Lung (tissue), 11 donors: ENCODE measurements at regions not wholly inside any gene's neighbourhood (a gene's known extent, or its start where the extent isn't known, plus 50 kb on each side); places are given as distances from the start of the nearest gene placed in this dataset.
A peak's percentile ranks its signal among the peaks of the same experiment; 100 is the strongest.

ENCODE experiments used
- ATAC-seq: fragments of 200-7000 bp; cut with Tn5 transposase; one replicate; pipeline ENCODE4 v1.9.1; 2020; ENCODE audit warnings: moderate number of reproducible peaks; ENCODE audit not compliant: insufficient read depth, low FRiP score
- DNase-seq, 3 donors: peaks; one replicate each; pipeline ENCODE4 v3.0.0-alpha.2; 2013 to 2017
- H3K27ac ChIP-seq, 2 donors: one replicate each; pipeline ENCODE4 v1.5.1; 2013; ENCODE audit warnings: mild to moderate bottlenecking in 2 of 2, moderate library complexity in 2 of 2, control low read depth in 1 of 2, inconsistent platforms in 1 of 2, low read depth in 1 of 2, low read length in 1 of 2
- H3K27me3 ChIP-seq, 3 donors: one replicate each; pipeline ENCODE4 v1.5.1; 2013; ENCODE audit warnings: low read length in 2 of 3; ENCODE audit not compliant: control insufficient read depth in 3 of 3, insufficient read depth in 3 of 3
- H3K36me3 ChIP-seq, 4 donors: one replicate each; pipeline ENCODE4 v1.5.1; 2013; ENCODE audit warnings: low read length in 4 of 4, mild to moderate bottlenecking in 1 of 4, moderate library complexity in 1 of 4; ENCODE audit not compliant: control insufficient read depth in 4 of 4, insufficient read depth in 4 of 4
- H3K4me1 ChIP-seq, 5 donors: one replicate each; pipeline ENCODE4 v1.5.1; 2013; ENCODE audit warnings: low read length in 5 of 5, mild to moderate bottlenecking in 2 of 5, moderate library complexity in 1 of 5; ENCODE audit not compliant: control insufficient read depth in 5 of 5, insufficient read depth in 5 of 5
- H3K4me3 ChIP-seq: one replicate; pipeline ENCODE4 v1.5.1; 2013; ENCODE audit warnings: mild to moderate bottlenecking, control low read depth, moderate library complexity
- H3K9ac ChIP-seq, 2 donors: one replicate each; pipeline ENCODE4 v1.5.1; 2013; ENCODE audit warnings: low read length in 2 of 2, control low read depth in 1 of 2; ENCODE audit not compliant: insufficient read depth in 1 of 2
- H3K9me3 ChIP-seq, 4 donors: one replicate each; pipeline ENCODE4 v1.5.1; 2013; ENCODE audit warnings: low read length in 3 of 4, mild to moderate bottlenecking in 1 of 4, moderate library complexity in 1 of 4; ENCODE audit not compliant: control insufficient read depth in 4 of 4, insufficient read depth in 3 of 4
- CTCF ChIP-seq: IDR thresholded peaks from 2 replicates; pipeline ENCODE4 v1.5.1; 2012; ENCODE audit warnings: mild to moderate bottlenecking; ENCODE audit errors: control extremely low read depth, extremely low read depth
- WGBS, 2 donors: extraction: QIAGEN DNeasy Blood & Tissue Kit; methylation state at CpG; one replicate each; pipeline ENCODE4 v1.1.7; 2013; 5-methylcytosine and 5-hydroxymethylcytosine counted together
- donor health status: control.
- donor health status: control.
- donor health status: Bipolar disorder and iron deficiency.
- donor health status: healthy.
- donor health status: DM: yes; HTN: yes; CAD: no.

- ATAC-seq (no peak), DNase-seq (peak in 2 of 3 donors; percentile 73 to 86)
- no peaks in the 10 kb centered on the region for H3K9me3 ChIP-seq
- peaks cover 0 to 1% (median 0%) of the 10 kb centered on the region in 4 donors for H3K36me3 ChIP-seq
- no peak overlapping the region for H3K27ac ChIP-seq
- TF ChIP-seq CTCF = no peak
- peaks cover 0 to 17% (median 0%) of the 10 kb centered on the region in 5 donors for H3K4me1 ChIP-seq
- H3K9ac ChIP-seq = no peak overlapping the region
- 39 to 45% methylated on average over 3 of the region's 3 CpGs for WGBS, 2 donors
- H3K27me3 ChIP-seq = no peaks in the 10 kb centered on the region
- H3K4me3 ChIP-seq = no peak overlapping the region
Observed at GRCh38 chr7:91692800-91693199, 187.7 kb downstream of the MTERF1 start.

- Histone ChIP-seq H3K9ac (no peak overlapping the region), H3K27me3 (no peaks in the 10 kb centered on the region), H3K4me1 (peaks cover 0 to 17% (median 0%) of the 10 kb centered on the region in 5 donors), H3K9me3 (peaks cover 0 to 7% (median 2%) of the 10 kb centered on the region in 4 donors), H3K4me3 (no peak overlapping the region), H3K36me3 (peaks cover 0 to 1% (median 0%) of the 10 kb centered on the region in 4 donors), H3K27ac (no peak overlapping the region)
- no peak for TF ChIP-seq CTCF
- ATAC-seq (no peak), DNase-seq (peak in 1 of 3 donors; percentile 49)
- WGBS, 2 donors = 72 to 75% methylated on average over 3 of the region's 3 CpGs
Observed at GRCh38 chr7:91694351-91694841, 186.1 kb downstream of the MTERF1 start.

- Histone ChIP-seq H3K4me1 (no peaks in the 10 kb centered on the region), H3K4me3 (no peak overlapping the region), H3K27me3 (no peaks in the 10 kb centered on the region), H3K9ac (no peak overlapping the region), H3K36me3 (no peaks in the 10 kb centered on the region), H3K27ac (no peak overlapping the region), H3K9me3 (peaks cover 0 to 14% (median 7%) of the 10 kb centered on the region in 4 donors)
- ATAC-seq (no peak), DNase-seq (peak in 2 of 3 donors; percentile 22 to 65)
- WGBS, 2 donors = 53 to 55% methylated on average over 1 of the region's 1 CpG
- TF ChIP-seq CTCF = no peak
Observed at GRCh38 chr7:91710881-91711280, 169.6 kb downstream of the MTERF1 start.

- TF ChIP-seq CTCF = no peak
- Histone ChIP-seq H3K9ac (no peak overlapping the region), H3K4me1 (no peaks in the 10 kb centered on the region), H3K4me3 (no peak overlapping the region), H3K9me3 (peaks cover 0 to 5% (median 1%) of the 10 kb centered on the region in 4 donors), H3K27ac (no peak overlapping the region), H3K27me3 (no peaks in the 10 kb centered on the region), H3K36me3 (no peaks in the 10 kb centered on the region)
- ATAC-seq (no peak), DNase-seq (no peak)
Observed at GRCh38 chr7:91713669-91714068, 166.8 kb downstream of the MTERF1 start.
